Kidney (tissue), 13 donors: ENCODE measurements at regions not wholly inside any gene's neighbourhood (a gene's known extent, or its start where the extent isn't known, plus 50 kb on each side); places are given as distances from the start of the nearest gene placed in this dataset.

Experiments used
- DNase-seq, 5 donors: peaks; one replicate each; pipeline ENCODE4 v3.0.0-alpha.2; 2013 to 2020
- FAIRE-seq: peaks from 2 replicates; lab custom pipeline; 2012; peaks lifted over from hg19 to GRCh38; lab: Jason Lieb, UNC
- H3K27ac ChIP-seq, 2 donors: one replicate each; pipeline ENCODE4 v1.7.0; 2013; ENCODE audit warnings: low read depth in 2 of 2, low read length in 2 of 2, inconsistent platforms in 1 of 2
- H3K27me3 ChIP-seq: one replicate; pipeline ENCODE4 v1.7.1; 2013; ENCODE audit warnings: low read length, inconsistent platforms; ENCODE audit not compliant: control insufficient read depth, insufficient read depth
- H3K36me3 ChIP-seq, 3 donors: one replicate each; pipeline versions ENCODE4 v1.7.0 to v1.7.1; 2013; ENCODE audit warnings: low read length in 3 of 3, control low read depth in 1 of 3, inconsistent platforms in 1 of 3; ENCODE audit not compliant: insufficient read depth in 3 of 3, control insufficient read depth in 2 of 3
- H3K4me1 ChIP-seq, 3 donors: one replicate each; pipeline versions ENCODE4 v1.7.0 to v1.7.1; 2013; ENCODE audit warnings: low read length in 3 of 3, inconsistent platforms in 1 of 3, low read depth in 1 of 3; ENCODE audit not compliant: control insufficient read depth in 2 of 3, insufficient read depth in 2 of 3
- H3K4me3 ChIP-seq, 3 donors: one replicate each; pipeline versions ENCODE4 v1.7.0 to v1.8.1; 2013; ENCODE audit warnings: low read length in 3 of 3, control low read depth in 1 of 3, inconsistent platforms in 1 of 3
- H3K9ac ChIP-seq, 3 donors: one replicate each; pipeline versions ENCODE4 v1.7.0 to v1.7.1; 2013; ENCODE audit warnings: low read length in 3 of 3, control low read depth in 1 of 3, inconsistent platforms in 1 of 3
- H3K9me3 ChIP-seq, 3 donors: one replicate each; pipeline versions ENCODE4 v1.7.0 to v1.7.1; 2013; ENCODE audit warnings: low read length in 3 of 3, control low read depth in 1 of 3, inconsistent platforms in 1 of 3; ENCODE audit not compliant: control insufficient read depth in 2 of 3, insufficient read depth in 1 of 3
- CTCF ChIP-seq: IDR thresholded peaks from 3 replicates; pipeline ENCODE4 v1.5.1; 2012; ENCODE audit warnings: mild to moderate bottlenecking, moderate library complexity, borderline replicate concordance; ENCODE audit not compliant: insufficient read depth; ENCODE audit errors: extremely low read depth
- intact Hi-C: fragments of 100-400 bp; cut with DNase I; formaldehyde crosslinking; loops from one replicate; pipeline ENCODE4 v1.11.1; 2022
- donor health status: control.
- donor health status: control.
- donor health status: control.
- donor health status: control.
- donor health status: control.
- donor health status: DM: yes; HTN: yes; CAD: no.
- donor health status: Normal renal cell carcinoma (clear cell type).

DNA sequence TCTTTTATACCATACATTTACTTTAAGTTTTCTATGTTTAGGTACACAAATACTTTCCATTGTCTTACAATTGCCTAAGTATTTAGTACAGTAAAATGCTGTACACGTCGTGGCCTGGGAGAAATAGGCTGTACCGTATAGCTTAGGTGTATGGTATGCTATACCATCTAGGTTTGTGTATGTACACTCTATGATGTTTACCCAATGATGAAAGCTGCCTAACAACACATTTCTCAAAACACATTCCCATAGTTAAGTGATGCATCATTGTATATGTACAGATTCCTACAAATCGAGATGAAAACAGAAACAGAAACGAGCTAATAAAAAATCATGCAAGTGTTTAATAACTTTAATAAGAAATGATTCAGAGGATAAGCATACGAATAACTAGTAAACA lies 51.6 kb downstream of the SPANXA2 start:
- TF ChIP-seq CTCF, result no peak
- H3K27me3 ChIP-seq, result no peaks in the 10 kb centered on the region
- H3K36me3 ChIP-seq, result no peaks in the 10 kb centered on the region
- no peaks in the 10 kb centered on the region for H3K9me3 ChIP-seq
- FAIRE-seq, result no peak
- DNase-seq, result no peak
- no peaks in the 10 kb centered on the region for H3K4me1 ChIP-seq
- H3K4me3 ChIP-seq, result no peak overlapping the region
- H3K9ac ChIP-seq, result no peak overlapping the region
- intact Hi-C loops, result no loop called here
- no peak overlapping the region for H3K27ac ChIP-seq

- no peak for TF ChIP-seq CTCF
- intact Hi-C loops, result no loop called here
- no peaks in the 10 kb centered on the region for H3K4me1 ChIP-seq
- no peak for FAIRE-seq
- no peaks in the 10 kb centered on the region for H3K27me3 ChIP-seq
- H3K9ac ChIP-seq, result no peak overlapping the region
- H3K4me3 ChIP-seq, result no peak overlapping the region
- H3K36me3 ChIP-seq, result no peaks in the 10 kb centered on the region
- no peaks in the 10 kb centered on the region for H3K9me3 ChIP-seq
- peak in 2 of 5 donors; percentile 59 to 69 for DNase-seq
- H3K27ac ChIP-seq, result no peak overlapping the region
Observed at GRCh38 chrX:141642979-141643378, 53.5 kb downstream of the SPANXA2 start.
